H1 (cell line): ENCODE measurements at regions not wholly inside any gene's neighbourhood (a gene's known extent, or its start where the extent isn't known, plus 50 kb on each side); places are given as distances from the start of the nearest gene placed in this dataset.

Experiments
- CTCF ChIA-PET: fragments of 300-600 bp; sonication (Branson Sonifier 250); formaldehyde crosslinking; loops from one replicate; lab custom pipeline; 2021; ENCODE audit not compliant: partially characterized antibody; lab: Charles Lee
- POLR2A ChIA-PET: fragments of 300-600 bp; sonication (Branson Sonifier 250); formaldehyde crosslinking; loops from one replicate; lab custom pipeline; 2021; ENCODE audit warnings: inconsistent platforms; ENCODE audit not compliant: partially characterized antibody; lab: Charles Lee
- DNase-seq, 2 experiments: peaks; one replicate each; pipeline versions ENCODE4 v3.0.0 to v3.0.0-alpha.2; 2010 to 2022; ENCODE audit warnings: low spot score in 2 of 2, low read depth in 1 of 2, mixed read lengths in 1 of 2
- FAIRE-seq: peaks from 2 replicates; lab custom pipeline; 2011; peaks lifted over from hg19 to GRCh38; lab: Jason Lieb, UNC
- H2AFZ ChIP-seq: 2 replicates; pipeline ENCODE4 v1.8.1; 2012; ENCODE audit warnings: low read length, inconsistent platforms
- H2AK5ac ChIP-seq: 2 replicates; pipeline ENCODE4 v1.6.1; 2013; ENCODE audit warnings: low read depth, low read length
- H2BK120ac ChIP-seq: replicated peaks from 2 replicates; pipeline ENCODE3; 2013; ENCODE audit warnings: low read depth, low read length, inconsistent platforms
- H2BK12ac ChIP-seq: 2 replicates; pipeline ENCODE4 v1.6.1; 2013; ENCODE audit warnings: low read depth, low read length
- H2BK15ac ChIP-seq: 2 replicates; pipeline ENCODE4 v1.6.1; 2013; ENCODE audit warnings: low read length
- H2BK20ac ChIP-seq: 2 replicates; pipeline ENCODE4 v1.6.1; 2013; ENCODE audit warnings: low read length
- H2BK5ac ChIP-seq: 2 replicates; pipeline ENCODE4 v1.6.1; 2013; ENCODE audit warnings: low read depth, low read length
- H3K14ac ChIP-seq: 2 replicates; pipeline ENCODE4 v1.6.1; 2013; ENCODE audit warnings: inconsistent platforms; ENCODE audit not compliant: insufficient read length
- H3K18ac ChIP-seq: 2 replicates; pipeline ENCODE4 v1.6.1; 2013; ENCODE audit warnings: low read length; ENCODE audit errors: extremely low read depth
- H3K23ac ChIP-seq: 2 replicates; pipeline ENCODE4 v1.6.1; 2013; ENCODE audit warnings: inconsistent platforms; ENCODE audit not compliant: insufficient read length
- H3K23me2 ChIP-seq: 2 replicates; pipeline ENCODE4 v1.6.1; 2013; ENCODE audit warnings: low read depth, low read length
- H3K27ac ChIP-seq: 2 replicates; pipeline ENCODE4 v1.6.1; 2011; ENCODE audit warnings: low read depth, low read length, inconsistent platforms
- H3K27me3 ChIP-seq, 4 experiments: replicated peaks in 1 of 4; 1 replicate in 1 of 4; 2 replicates in 3 of 4; pipeline versions ENCODE4 v1.6.1 to v1.8.1; 2011 to 2013; ENCODE audit warnings: low read length in 3 of 4, mild to moderate bottlenecking in 3 of 4, inconsistent platforms in 2 of 4, mixed read lengths in 2 of 4, moderate library complexity in 1 of 4; ENCODE audit not compliant: control insufficient read depth in 3 of 4, insufficient read depth in 3 of 4; ENCODE audit errors: extremely low read depth in 1 of 4
- H3K36me3 ChIP-seq, 4 experiments: 2 replicates each; pipeline versions ENCODE4 v1.6.1 to v1.8.1; 2011 to 2013; ENCODE audit warnings: mild to moderate bottlenecking in 4 of 4, low read length in 3 of 4, moderate library complexity in 2 of 4, control low read depth in 1 of 4, inconsistent platforms in 1 of 4; ENCODE audit not compliant: insufficient read depth in 4 of 4, control insufficient read depth in 2 of 4
- H3K4ac ChIP-seq: replicated peaks from 2 replicates; pipeline ENCODE3; 2013; ENCODE audit warnings: low read length, low read depth, mixed read lengths, inconsistent platforms; ENCODE audit not compliant: insufficient read length
- H3K4me1 ChIP-seq, 4 experiments: replicated peaks in 1 of 4; 1 replicate in 1 of 4; 2 replicates in 3 of 4; pipeline versions ENCODE4 v1.6.1 to v1.8.1; 2011 to 2013; ENCODE audit warnings: low read length in 3 of 4, inconsistent platforms in 2 of 4, mixed read lengths in 1 of 4; ENCODE audit not compliant: insufficient read depth in 4 of 4, control insufficient read depth in 3 of 4
- H3K4me2 ChIP-seq, 2 experiments: 2 replicates each; pipeline versions ENCODE4 v1.6.1 to v1.8.1; 2011 to 2013; ENCODE audit warnings: low read depth in 2 of 2, low read length in 2 of 2, control low read depth in 1 of 2, inconsistent platforms in 1 of 2, mild to moderate bottlenecking in 1 of 2; ENCODE audit not compliant: insufficient read depth in 1 of 2
- H3K4me3 ChIP-seq, 4 experiments: fragments of 200-600, 300-600 bp in 1 of 4; sonication (generic), shearing (Covaris generic), sonication (Bioruptor Twin) in 1 of 4; 2 replicates each; pipeline versions ENCODE4 v1.5.1 to v1.8.1; 2011 to 2016; ENCODE audit warnings: low read length in 4 of 4, low read depth in 3 of 4, control low read depth in 2 of 4, inconsistent platforms in 2 of 4, mild to moderate bottlenecking in 2 of 4, mixed read lengths in 1 of 4, moderate library complexity in 1 of 4; ENCODE audit not compliant: insufficient read depth in 2 of 4; ENCODE audit errors: extremely low read depth in 1 of 4
- H3K56ac ChIP-seq: replicated peaks from 2 replicates; pipeline ENCODE3; 2013; ENCODE audit warnings: low read depth, mild to moderate bottlenecking, mixed read lengths, low read length, inconsistent platforms; ENCODE audit not compliant: insufficient read length
- H3K79me1 ChIP-seq: 2 replicates; pipeline ENCODE4 v1.6.1; 2013; ENCODE audit warnings: low read depth, low read length, control low read depth
- H3K79me2 ChIP-seq, 2 experiments: 2 replicates each; pipeline versions ENCODE4 v1.6.1 to v1.8.1; 2012 to 2013; ENCODE audit warnings: low read length in 2 of 2, mild to moderate bottlenecking in 2 of 2, inconsistent platforms in 1 of 2; ENCODE audit not compliant: insufficient read depth in 2 of 2, control insufficient read depth in 1 of 2
- H3K9ac ChIP-seq, 4 experiments: replicated peaks in 1 of 4; 1 replicate in 1 of 4; 2 replicates in 3 of 4; pipeline versions ENCODE4 v1.6.1 to v1.8.1; 2011 to 2013; ENCODE audit warnings: low read depth in 3 of 4, low read length in 3 of 4, control low read depth in 2 of 4, mild to moderate bottlenecking in 2 of 4, moderate library complexity in 2 of 4, inconsistent platforms in 1 of 4; ENCODE audit errors: extremely low read depth in 1 of 4
- H3K9me3 ChIP-seq, 2 experiments: 2 replicates each; pipeline versions ENCODE4 v1.6.1 to v1.8.1; 2012 to 2013; ENCODE audit warnings: mild to moderate bottlenecking in 2 of 2, moderate library complexity in 2 of 2, control low read depth in 1 of 2, inconsistent platforms in 1 of 2, low read depth in 1 of 2, low read length in 1 of 2, mixed read lengths in 1 of 2; ENCODE audit not compliant: insufficient read depth in 2 of 2
- H4K20me1 ChIP-seq, 2 experiments: replicated peaks in 1 of 2; 2 replicates each; pipeline versions ENCODE3 to v1.8.1; 2011 to 2013; ENCODE audit warnings: inconsistent platforms in 2 of 2, low read length in 2 of 2, mild to moderate bottlenecking in 1 of 2; ENCODE audit not compliant: insufficient read depth in 2 of 2, control insufficient read depth in 1 of 2
- H4K5ac ChIP-seq: 2 replicates; pipeline ENCODE4 v1.6.1; 2013; ENCODE audit warnings: low read length, low read depth, mixed read lengths, inconsistent platforms; ENCODE audit not compliant: insufficient read length
- H4K8ac ChIP-seq: 2 replicates; pipeline ENCODE4 v1.8.0; 2013; ENCODE audit warnings: mild to moderate bottlenecking, moderate library complexity, low read length, inconsistent platforms; ENCODE audit not compliant: insufficient read depth; ENCODE audit errors: extremely low read depth
- H4K91ac ChIP-seq: replicated peaks from 2 replicates; pipeline ENCODE3; 2013; ENCODE audit warnings: low read length, mixed read lengths, inconsistent platforms; ENCODE audit not compliant: insufficient read length
- BCL11A ChIP-seq, 2 experiments: IDR thresholded peaks; one replicate each; pipeline ENCODE4 v1.6.1; 2011; ENCODE audit warnings: low read depth in 2 of 2, low read length in 2 of 2, mild to moderate bottlenecking in 2 of 2
- CEBPB ChIP-seq: IDR thresholded peaks from 2 replicates; pipeline ENCODE4 v1.6.1; 2012; ENCODE audit warnings: low read depth, low read length
- GABPA ChIP-seq: IDR thresholded peaks from 2 replicates; pipeline ENCODE4 v1.6.1; 2011; ENCODE audit warnings: mild to moderate bottlenecking, low read length, moderate library complexity, borderline replicate concordance; ENCODE audit not compliant: insufficient read depth
- MAFK ChIP-seq: IDR thresholded peaks from 2 replicates; pipeline ENCODE4 v1.6.1; 2012; ENCODE audit warnings: low read depth, mild to moderate bottlenecking, improper control_type of control experiment, low read length
- RAD21 ChIP-seq, 2 experiments: IDR thresholded peaks in 1 of 2; conservative IDR thresholded peaks in 1 of 2; 2 replicates each; pipeline ENCODE4 v1.6.1; 2011; ENCODE audit warnings: low read depth in 2 of 2, low read length in 2 of 2, improper control_type of control experiment in 1 of 2, inconsistent platforms in 1 of 2, mild to moderate bottlenecking in 1 of 2, moderate library complexity in 1 of 2
- SP4 ChIP-seq: IDR thresholded peaks from 2 replicates; pipeline ENCODE4 v1.6.1; 2012; ENCODE audit warnings: low read length, inconsistent platforms
- SRF ChIP-seq: IDR thresholded peaks from 2 replicates; pipeline ENCODE4 v1.6.1; 2011; ENCODE audit warnings: mild to moderate bottlenecking, low read depth, low read length, moderate library complexity
- WGBS, 2 experiments: shearing (Covaris generic) in 1 of 2; methylation state at CpG; one replicate each; pipeline versions ENCODE4 v1.1.6 to v1.1.7; 2013 to 2015; ENCODE audit warnings: low lambda C conversion rate in 2 of 2, mixed read lengths in 2 of 2, inconsistent platforms in 1 of 2, low coverage in 1 of 2, missing lambda C conversion rate in 1 of 2; ENCODE audit not compliant: insufficient replicate concordance in 2 of 2, insufficient coverage in 1 of 2, insufficient read length in 1 of 2; ENCODE audit errors: extremely low coverage in 1 of 2, missing lambda C conversion rate in 1 of 2; 5-methylcytosine and 5-hydroxymethylcytosine counted together

GRCh38 chr13:30552567-30552966, 65.2 kb upstream of the USPL1 start:
- no peaks in the 10 kb centered on the region for H4K20me1 ChIP-seq
- no peaks in the 10 kb centered on the region for H3K9me3 ChIP-seq
- H3K4me3 ChIP-seq: no peak overlapping the region
- no peak overlapping the region for H2BK20ac ChIP-seq
- DNase-seq: no peak
- H3K79me2 ChIP-seq: no peaks in the 10 kb centered on the region
- no peak overlapping the region for H3K56ac ChIP-seq
- ChIA-PET CTCF (interaction anchor here (1.2 kb wide), 1 partner anchor 76 kb away, joined by 3 read pairs; no protein-coding TSS in a partner anchor), POLR2A (interaction anchor here (3.2 kb wide), 1 partner anchor 87 kb away, joined by 12 read pairs; the partner anchor contains the start of gene HMGB1)
- H2AK5ac ChIP-seq: no peak overlapping the region
- no peak overlapping the region for H3K18ac ChIP-seq
- no peaks in the 10 kb centered on the region for H3K79me1 ChIP-seq
- H3K27me3 ChIP-seq: no peaks in the 10 kb centered on the region
- H3K4me1 ChIP-seq: no peaks in the 10 kb centered on the region
- H3K14ac ChIP-seq: no peak overlapping the region
- no peak overlapping the region for H4K8ac ChIP-seq
- H3K23me2 ChIP-seq: no peaks in the 10 kb centered on the region
- H2BK12ac ChIP-seq: no peak overlapping the region
- no peak overlapping the region for H3K4me2 ChIP-seq
- FAIRE-seq: no peak
- no peak overlapping the region for H2AFZ ChIP-seq
- 88% methylated on average over 4 of the region's 4 CpGs; no CpG with 5 or more reads in 1 of the 2 experiments for WGBS, 2 experiments
- TF ChIP-seq MAFK (no peak), SP4 (no peak), BCL11A (IDR thresholded peaks at IDR 0.05; ENCODE audit: low read depth in 2 of 2, low read length in 2 of 2) (no peak), CEBPB (no peak), GABPA (no peak), SRF (no peak), RAD21 (IDR thresholded peaks at IDR 0.05 in 1 of 2, conservative IDR thresholded peaks at IDR 0.05 in 1 of 2; ENCODE audit: low read depth in 2 of 2, low read length in 2 of 2) (no peak)
- H2BK120ac ChIP-seq: no peak overlapping the region
- no peak overlapping the region for H3K9ac ChIP-seq
- no peak overlapping the region for H2BK5ac ChIP-seq
- H3K23ac ChIP-seq: no peak overlapping the region
- H3K4ac ChIP-seq: no peak overlapping the region
- H3K36me3 ChIP-seq: no peaks in the 10 kb centered on the region
- H4K5ac ChIP-seq: no peak overlapping the region
- no peak overlapping the region for H3K27ac ChIP-seq
- no peak overlapping the region for H4K91ac ChIP-seq
- H2BK15ac ChIP-seq: no peak overlapping the region
